Right renal pelvis (tissue), 4 donors: ENCODE measurements at regions not wholly inside any gene's neighbourhood (a gene's known extent, or its start where the extent isn't known, plus 50 kb on each side); places are given as distances from the start of the nearest gene placed in this dataset.
"Not testable (repeated sequence)": the region's sequence is repeated elsewhere in the genome, so short reads cannot be mapped to it uniquely, and the experiment has no call there.

Experiments
- DNase-seq, 4 donors: peaks; one replicate each; pipeline ENCODE4 v3.0.0-alpha.2; 2013; ENCODE audit warnings: low read depth in 4 of 4, low spot score in 3 of 4, missing footprints in 1 of 4

DNA sequence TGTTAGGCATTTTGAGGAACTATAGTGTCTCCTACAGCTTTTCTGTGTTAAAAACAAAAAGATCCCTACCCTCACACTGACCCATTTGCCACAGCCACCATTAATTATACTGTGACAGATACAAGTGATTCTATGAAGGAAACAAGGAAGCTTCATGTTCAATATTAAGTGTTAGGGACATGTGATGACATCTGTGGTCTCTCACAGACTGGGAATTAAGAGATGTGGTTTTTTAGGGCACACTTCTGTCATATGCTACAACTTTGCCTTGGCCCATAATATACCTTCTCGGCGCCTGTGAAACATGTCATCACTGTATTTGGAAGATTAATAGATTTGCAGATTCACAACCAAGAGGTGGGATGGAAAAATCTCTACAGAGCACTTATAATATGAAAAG is 102.9 kb upstream of the TCF21 start:
- DNase-seq: no peak

- no peak for DNase-seq
Measured at GRCh38 chr6:133787122-133787521, 101.8 kb upstream of the TCF21 start.

DNA sequence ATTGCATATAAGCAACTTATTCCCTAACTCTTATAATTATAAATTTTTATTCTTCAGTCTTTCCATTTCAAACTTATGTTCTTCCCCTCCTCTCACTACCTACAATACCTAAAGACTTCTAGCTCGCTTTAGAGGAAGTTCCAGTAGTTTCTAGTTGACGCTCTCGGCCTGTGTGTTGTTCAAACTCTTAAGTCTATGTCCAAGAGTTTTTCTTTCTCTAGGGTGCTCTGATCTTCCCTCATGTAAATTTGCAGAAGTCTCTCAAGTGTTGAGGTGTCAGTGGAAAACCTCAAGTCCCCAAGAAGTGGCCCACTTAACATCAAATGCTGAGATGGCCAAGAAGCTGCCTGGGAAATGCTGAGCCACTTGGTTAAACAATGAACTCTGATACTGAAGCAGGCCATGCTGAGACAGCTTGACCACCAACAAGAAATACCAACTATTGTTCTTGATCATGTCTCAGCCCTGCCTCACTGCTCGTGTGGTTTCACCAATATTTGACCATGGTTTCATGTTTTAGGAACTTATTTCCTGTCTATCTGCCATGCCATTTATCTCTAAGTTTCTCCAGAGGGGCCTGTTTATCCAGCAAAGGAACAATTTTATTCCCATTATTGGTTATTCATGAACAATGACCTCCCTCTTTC is 100.9 kb upstream of the TCF21 start:
- no peak for DNase-seq

DNA sequence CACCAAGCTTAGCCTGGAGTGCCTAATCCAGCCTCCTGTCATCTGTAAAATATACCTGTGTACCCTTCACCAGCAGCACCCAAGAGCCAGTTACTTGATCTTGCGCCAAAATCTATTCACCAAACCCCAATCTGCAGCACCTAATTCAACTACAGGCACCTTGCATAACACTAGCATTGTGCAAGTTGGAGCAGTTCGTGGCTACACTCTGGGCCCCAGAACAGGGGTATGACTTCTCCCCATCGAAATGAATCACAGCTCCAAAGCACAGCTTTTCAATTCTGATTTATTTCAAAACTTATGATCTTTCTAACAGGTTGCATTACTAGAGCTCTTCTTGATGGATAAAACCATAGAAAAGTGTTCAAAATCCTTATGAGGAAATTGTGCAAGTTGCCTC is 100.4 kb upstream of the TCF21 start:
- DNase-seq: no peak

GRCh38 chr6:133789449-133789848 is 99.5 kb upstream of the TCF21 start:
- DNase-seq: not testable (repeated sequence)

GRCh38 chr6:133790756-133791155 is 98.2 kb upstream of the TCF21 start:
- not testable (repeated sequence) for DNase-seq

- DNase-seq: not testable (repeated sequence)
Measured at GRCh38 chr6:133795051-133795450, 93.9 kb upstream of the TCF21 start.

GRCh38 chr6:133796235-133796634 is 92.7 kb upstream of the TCF21 start:
- DNase-seq: no peak

DNA sequence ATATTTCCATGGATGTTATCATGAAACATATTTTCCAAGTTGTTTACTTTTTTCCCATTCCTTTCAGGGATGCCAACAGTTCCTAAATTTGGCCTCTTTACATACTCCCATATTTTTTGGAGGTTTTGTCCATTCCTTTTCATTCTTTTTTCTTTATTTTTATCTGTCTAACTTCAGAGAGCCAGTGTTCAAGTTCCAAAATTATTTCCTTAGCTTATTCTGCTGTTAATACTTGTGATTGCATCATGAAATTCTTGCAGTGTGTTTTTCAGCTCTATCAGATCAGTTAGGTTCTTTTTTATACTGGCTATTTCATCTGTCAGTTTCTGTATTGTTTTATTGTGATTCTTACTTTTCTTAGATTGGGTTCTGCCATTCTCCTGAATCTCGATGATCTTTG is 89.9 kb upstream of the TCF21 start:
- no peak for DNase-seq

DNA sequence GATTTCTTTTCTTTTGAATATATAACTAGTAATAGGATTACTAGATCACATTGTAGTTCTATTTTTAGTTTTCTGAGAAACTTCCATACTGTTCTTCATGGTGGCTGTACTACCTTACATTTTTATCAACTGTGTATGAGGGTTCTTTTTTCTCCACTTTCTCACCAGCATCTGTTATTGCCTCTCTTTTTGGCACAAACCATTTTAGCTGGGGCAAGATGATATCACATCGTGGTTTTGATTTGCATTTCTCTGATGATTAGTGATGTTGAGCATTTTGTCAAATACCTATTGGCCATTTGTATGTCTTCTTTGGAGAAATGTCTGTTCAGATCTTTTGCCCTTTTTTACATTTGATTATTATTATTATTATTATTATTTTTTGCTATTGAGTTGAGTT is 86.1 kb upstream of the TCF21 start:
- no peak for DNase-seq

GRCh38 chr6:133804265-133804664 is 84.6 kb upstream of the TCF21 start:
- no peak for DNase-seq

DNA sequence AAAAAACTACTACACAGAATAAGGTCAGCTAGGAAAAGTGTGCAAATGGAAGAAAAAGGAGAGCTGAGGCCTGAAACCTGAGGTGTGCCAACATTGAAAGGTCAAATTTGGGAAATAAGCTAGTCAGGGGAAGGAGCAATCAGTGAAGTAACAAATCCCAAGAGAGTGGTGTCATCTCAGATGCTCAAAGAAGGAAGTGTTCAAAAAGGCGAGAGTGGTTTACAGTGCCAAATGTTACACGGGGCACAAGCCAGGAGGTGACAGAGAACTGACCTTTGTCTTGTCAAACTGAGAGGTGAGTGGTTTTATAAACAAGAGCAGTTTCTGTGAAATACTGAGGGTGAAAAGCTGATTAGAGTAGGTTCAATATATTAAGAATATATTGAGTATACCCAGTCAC is 83.0 kb upstream of the TCF21 start:
- DNase-seq: no peak

DNA sequence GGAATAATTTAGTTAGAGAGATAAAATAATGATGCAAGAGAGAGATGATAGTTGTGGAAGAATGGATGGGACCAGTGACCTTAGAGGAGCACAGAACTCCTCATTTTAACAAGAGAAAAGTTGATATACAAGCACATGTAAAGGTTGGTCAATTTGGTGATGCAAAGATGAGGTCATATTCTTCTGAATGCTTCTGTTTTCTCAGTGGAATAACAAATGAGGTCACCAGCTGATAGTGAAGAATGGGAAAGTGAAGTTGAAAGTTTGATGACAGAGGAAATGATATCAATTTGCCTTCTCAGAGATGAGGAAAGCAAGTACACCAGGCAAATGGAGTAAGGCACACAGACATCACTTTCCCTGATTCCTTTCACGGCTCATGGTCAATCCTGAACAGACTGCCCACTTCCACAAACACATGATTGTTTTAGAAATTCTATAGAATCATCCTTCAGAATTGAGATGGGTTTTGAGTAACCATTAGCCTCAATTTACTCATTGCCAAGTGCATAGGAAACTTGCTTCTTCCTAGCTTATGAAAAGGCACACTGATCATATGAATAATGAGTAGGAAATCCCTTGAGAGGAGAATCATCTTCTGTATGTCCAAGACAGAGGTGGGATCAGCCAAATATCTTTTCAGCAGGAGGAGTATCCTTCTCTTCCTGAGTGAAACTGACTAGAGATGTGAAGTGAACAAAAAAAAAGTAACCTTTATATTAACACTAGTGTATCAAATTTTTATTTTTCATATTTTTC is 82.4 kb upstream of the TCF21 start:
- DNase-seq: no peak

DNA sequence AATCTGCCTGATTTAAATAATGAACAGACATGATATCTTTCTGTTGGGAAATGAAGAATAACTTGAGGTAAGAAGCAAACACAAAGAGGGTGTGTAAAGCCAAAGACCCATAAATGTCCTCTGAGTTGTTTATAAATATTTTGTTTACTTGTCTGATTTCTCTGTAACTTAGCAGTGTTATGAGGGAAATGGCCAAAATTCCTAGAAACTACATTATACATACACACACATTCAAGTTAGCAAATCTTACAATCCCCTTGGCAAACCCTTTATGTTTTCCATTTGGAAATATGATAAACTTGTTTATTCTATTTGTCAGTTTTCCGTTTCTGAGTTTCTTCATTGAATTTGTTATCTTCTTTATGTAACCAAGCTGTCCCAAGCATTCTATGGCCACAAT is 81.4 kb upstream of the TCF21 start:
- no peak for DNase-seq

DNA sequence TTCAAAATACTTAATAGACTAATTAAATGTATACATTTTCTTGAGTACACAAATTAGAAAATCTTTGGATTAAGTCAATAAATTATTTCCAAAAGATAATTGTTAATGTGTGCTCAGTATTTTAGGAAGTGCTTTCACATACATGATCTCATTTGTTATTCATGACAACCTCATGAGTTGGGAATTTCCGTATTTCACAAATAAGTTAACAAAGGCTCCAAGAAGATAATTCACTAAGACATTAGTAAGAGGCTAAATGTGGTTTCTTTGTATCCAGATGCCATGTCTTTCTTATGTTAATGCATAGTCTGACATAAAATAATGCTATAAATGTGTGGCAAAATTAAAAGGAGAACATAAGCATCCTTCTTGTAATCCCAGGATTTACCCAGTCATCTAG is 79.5 kb upstream of the TCF21 start:
- no peak for DNase-seq

- DNase-seq: no peak
Measured at GRCh38 chr6:133811557-133811956, 77.4 kb upstream of the TCF21 start.

- not testable (repeated sequence) for DNase-seq
Measured at GRCh38 chr6:133812446-133812845, 76.5 kb upstream of the TCF21 start.

DNA sequence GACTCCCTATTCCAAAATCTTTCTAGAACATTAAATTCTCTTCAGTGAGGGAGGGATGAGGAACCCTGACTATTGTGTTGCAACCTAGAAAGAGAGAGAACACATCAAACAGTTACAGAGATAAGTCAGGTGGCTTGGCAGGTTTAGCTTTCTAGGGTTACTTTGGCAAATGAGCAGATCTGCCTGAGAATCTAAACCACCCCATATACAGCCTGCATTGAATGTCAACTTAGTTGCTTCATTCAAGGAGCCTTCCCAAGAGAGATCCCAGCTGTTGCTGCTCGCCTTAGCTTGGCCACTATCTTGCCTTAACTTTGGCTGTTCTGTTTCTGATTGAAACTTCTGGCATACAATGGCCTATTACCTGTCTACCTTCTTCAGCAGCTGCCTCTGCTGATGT is 74.7 kb upstream of the TCF21 start:
- no peak for DNase-seq

DNA sequence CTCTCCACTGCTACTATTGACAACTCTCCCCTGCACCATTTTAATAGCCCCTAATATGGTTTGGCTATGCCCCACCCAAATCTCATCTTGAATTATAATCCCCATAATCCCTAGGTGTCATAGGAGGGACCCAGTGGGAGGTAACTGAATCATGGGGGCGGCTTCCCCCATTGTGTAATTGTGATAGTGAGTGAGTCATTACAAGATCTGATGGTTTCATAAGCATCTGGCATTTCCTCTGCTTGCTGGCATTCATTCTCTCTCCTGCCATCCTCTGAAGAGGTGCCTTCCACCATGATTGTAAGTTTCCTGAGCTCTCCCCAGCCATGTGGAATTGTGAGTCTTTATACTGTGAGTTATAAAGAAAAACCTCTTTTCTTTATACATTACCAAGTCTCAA is 74.1 kb upstream of the TCF21 start:
- DNase-seq: no peak

GRCh38 chr6:133815313-133815712 is 73.6 kb upstream of the TCF21 start:
- no peak for DNase-seq

- DNase-seq: no peak
Measured at GRCh38 chr6:133816171-133816570, 72.7 kb upstream of the TCF21 start.

GRCh38 chr6:133817460-133818047 is 71.4 kb upstream of the TCF21 start:
- no peak for DNase-seq
